HG03103 (cell line): ENCODE measurements at regions not wholly inside any gene's neighbourhood (a gene's known extent, or its start where the extent isn't known, plus 50 kb on each side); places are given as distances from the start of the nearest gene placed in this dataset.
"Not testable (repeated sequence)": the region's sequence is repeated elsewhere in the genome, so short reads cannot be mapped to it uniquely, and the experiment has no call there.

Experiments
- ATAC-seq: cut with Tn5 transposase; IDR thresholded peaks from one replicate; pipeline ENCODE4 v1.9.1; 2021; ENCODE audit warnings: low read depth; ENCODE audit not compliant: unreplicated experiment

DNA sequence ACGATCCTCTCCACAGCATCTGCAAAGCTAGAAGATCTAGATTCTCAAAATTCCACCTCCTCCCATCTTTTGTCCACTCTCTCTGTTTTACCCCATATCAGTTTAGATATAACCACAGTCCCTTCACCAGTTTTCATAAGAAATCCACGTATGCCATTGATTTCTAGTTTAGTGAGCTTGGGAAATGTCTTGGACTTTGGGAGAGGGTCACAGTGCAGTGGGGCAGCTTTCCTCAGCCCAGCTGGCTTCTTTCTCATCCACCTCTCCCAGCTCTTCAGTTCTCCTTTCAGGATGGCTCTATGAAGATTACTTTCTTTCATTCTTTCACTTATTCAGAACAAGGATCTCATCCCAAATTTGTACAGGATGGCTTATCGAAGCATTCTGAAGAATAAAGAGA is 203.9 kb upstream of the ADCY2 start:
- ATAC-seq, result no peak

- no peak for ATAC-seq
Measured at GRCh38 chr5:7202846-7203245, 193.1 kb upstream of the ADCY2 start.

DNA sequence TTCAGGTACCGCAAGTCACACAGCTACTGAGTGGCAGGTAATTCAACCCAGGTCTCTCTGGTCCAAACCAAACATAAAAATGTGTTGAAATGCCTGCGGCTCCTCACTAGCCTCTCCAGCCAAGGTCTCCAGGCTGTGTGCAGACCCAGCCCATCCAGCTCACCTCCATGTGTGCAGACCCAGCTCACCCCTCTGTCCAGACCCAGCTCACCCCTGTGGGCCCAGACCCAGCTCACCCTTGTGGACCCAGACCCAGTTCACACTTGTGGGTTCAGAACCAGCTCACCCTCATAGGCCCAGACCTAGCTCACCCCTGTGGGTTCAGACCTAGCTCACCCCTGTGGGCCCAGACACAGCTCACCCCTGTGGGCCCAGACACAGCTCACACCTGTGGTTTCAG is 188.0 kb upstream of the ADCY2 start:
- ATAC-seq, result no peak

GRCh38 chr5:7208938-7209337 is 187.0 kb upstream of the ADCY2 start:
- ATAC-seq, result no peak

GRCh38 chr5:7209658-7210057 is 186.3 kb upstream of the ADCY2 start:
- no peak for ATAC-seq

- ATAC-seq, result no peak
Measured at GRCh38 chr5:7210549-7210948, 185.4 kb upstream of the ADCY2 start.

DNA sequence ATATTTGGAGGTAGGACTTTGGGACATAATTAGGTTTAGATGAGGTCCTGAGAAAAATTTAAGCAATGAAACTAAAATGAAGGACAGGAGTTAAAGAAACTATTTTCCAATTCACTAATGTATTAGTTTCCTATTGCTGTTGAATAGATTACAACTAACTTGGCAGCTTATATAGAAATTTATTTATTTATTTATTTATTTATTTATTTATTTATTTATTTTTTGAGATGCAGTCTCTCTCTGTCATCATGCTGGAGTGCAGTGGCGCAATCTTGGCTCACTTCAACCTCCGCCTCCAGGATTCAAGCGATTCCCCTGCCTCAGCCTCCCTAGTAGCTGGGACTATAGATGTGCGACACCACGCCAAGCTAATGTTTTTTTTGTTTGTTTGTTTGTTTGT is 182.4 kb upstream of the ADCY2 start:
- ATAC-seq, result no peak

DNA sequence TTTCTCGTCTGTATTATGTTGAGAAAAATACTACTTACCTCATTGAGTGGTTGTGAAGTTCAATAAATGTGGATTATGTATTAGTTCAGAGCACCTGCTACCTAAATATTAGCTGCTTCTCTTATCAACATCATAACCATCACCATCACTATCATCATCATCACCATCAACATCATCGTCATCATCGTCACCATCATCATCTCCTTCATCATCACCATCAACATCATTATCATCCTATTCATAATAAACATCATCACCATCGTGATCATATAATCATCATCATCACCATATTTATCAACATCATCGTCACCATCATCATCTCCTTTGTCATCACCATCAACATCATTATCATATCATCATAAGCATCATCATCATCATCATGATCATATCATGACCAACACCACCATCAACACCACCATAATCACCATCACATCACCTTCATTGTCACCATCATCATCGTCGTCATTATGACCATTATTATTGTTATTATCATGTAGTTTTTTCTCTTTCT is 181.0 kb upstream of the ADCY2 start:
- ATAC-seq, result no peak

- no peak for ATAC-seq
Measured at GRCh38 chr5:7218141-7218540, 177.8 kb upstream of the ADCY2 start.

DNA sequence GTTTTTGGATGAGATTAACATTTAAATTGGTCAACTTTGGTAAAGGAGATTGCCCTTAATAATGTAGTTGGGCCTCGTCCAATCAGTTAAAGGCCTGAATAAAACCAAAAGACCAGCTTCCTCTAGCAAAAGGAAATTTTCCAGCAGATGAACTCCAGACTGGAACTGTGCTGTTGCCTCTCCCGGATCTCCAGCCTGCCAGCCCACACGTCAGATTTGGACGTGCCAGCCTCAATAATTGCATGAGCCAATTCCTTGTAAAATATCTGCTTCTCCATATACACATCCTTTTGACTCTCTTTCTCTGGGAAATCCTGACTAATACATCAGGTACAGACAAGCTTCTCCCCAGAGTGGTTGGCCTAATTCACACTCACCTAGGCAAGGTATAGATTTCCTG is 175.8 kb upstream of the ADCY2 start:
- ATAC-seq, result no peak

DNA sequence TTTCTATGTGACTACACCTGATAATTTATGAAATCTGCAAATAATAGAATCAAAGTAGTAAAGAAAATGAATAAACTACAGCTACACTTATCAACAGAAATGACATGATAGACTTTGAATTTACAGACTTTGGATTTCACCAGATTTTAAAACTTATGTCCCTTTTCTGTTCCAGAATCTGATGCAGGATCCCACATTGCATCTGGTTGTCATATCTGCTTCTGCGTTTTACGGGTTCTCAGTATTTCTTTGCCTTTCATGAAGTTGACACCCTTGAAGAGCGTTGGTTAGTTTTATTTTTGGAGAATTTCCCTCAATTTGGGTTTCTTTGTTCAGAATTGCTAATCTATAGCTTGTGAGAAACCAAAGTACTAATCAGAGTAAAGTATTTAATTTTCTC is 174.9 kb upstream of the ADCY2 start:
- no peak for ATAC-seq

DNA sequence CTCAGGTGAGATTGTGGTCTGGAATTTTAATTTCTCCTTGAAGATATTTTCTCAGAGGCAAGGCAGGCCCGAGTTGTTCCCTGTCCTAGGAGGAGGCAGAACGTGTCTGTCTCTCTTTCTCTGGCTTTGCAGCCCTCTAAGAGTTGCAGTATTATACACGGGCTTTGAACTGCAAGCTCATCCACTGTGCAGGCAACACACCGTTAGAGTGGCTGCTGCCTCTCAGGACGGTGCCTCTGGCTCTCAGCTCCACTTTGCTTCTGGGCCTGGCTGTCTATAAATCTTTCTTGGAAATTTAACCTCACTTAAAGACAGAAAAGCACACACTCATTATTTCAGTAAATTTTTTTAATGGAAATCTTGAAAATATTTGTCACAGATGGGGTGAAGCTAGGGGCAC is 170.1 kb upstream of the ADCY2 start:
- no peak for ATAC-seq

- no peak for ATAC-seq
Measured at GRCh38 chr5:7242118-7242710, 153.7 kb upstream of the ADCY2 start.

- no peak for ATAC-seq
Measured at GRCh38 chr5:7244208-7244607, 151.7 kb upstream of the ADCY2 start.

GRCh38 chr5:7245121-7245651 is 150.8 kb upstream of the ADCY2 start:
- no peak for ATAC-seq

DNA sequence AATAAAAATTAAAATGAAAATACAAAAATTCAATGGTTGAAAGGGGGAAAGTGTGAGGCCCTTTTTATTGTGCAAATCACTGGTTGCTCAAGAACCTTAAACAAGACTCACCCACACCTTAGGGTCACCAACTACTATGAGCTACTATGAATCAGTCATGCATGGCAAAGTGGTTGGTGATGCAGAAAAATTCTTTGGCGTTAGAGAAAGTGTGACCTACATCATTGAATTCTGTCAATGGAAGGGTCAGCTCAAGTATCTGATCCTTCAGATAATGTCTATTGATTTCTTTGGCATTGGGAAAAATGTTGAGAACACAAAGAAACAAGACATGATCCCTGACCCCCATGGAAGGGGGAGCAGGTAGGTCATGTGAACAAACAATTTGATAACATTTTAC is 149.7 kb upstream of the ADCY2 start:
- ATAC-seq, result no peak

GRCh38 chr5:7250004-7250403 is 145.9 kb upstream of the ADCY2 start:
- ATAC-seq, result no peak

- ATAC-seq, result no peak
Measured at GRCh38 chr5:7250611-7251010, 145.3 kb upstream of the ADCY2 start.

GRCh38 chr5:7251132-7251531 is 144.8 kb upstream of the ADCY2 start:
- ATAC-seq, result no peak

DNA sequence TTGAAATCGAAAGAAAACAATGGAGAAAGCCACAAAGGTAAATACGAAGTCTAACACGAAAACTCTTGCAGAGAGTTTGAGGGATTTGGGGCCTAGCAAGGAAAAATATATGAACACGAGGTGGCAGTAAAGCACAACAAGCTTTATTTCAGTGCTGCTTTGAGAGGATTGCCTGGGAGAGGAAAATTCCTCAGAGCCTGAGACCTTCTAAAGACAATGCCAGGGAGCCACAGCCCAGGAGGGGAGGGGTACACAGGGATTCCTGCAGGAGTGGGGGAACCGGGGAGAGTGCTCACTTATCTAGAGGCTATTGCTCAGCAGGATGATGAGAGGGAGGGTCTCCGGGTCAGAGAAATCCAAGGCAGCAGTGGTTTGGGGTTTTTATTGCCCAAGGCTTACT is 134.9 kb upstream of the ADCY2 start:
- no peak for ATAC-seq

DNA sequence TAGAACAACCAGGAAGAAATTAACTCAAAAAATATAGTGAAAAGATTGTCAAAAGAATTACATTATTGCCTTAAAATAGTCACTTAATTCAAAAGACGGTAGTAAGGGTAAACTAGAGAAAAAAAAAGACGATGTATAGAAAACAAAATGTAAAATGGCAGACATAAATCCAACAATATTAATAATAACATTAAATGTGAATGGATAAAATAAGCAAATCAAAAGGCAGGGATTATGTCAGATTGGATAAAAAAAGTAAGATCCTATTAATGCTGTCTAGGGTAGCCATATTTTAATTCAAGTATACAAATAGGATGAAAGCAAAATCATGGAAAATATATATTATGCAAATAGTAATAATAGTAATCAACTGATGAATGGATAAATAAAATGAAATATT is 134.0 kb upstream of the ADCY2 start:
- no peak for ATAC-seq

DNA sequence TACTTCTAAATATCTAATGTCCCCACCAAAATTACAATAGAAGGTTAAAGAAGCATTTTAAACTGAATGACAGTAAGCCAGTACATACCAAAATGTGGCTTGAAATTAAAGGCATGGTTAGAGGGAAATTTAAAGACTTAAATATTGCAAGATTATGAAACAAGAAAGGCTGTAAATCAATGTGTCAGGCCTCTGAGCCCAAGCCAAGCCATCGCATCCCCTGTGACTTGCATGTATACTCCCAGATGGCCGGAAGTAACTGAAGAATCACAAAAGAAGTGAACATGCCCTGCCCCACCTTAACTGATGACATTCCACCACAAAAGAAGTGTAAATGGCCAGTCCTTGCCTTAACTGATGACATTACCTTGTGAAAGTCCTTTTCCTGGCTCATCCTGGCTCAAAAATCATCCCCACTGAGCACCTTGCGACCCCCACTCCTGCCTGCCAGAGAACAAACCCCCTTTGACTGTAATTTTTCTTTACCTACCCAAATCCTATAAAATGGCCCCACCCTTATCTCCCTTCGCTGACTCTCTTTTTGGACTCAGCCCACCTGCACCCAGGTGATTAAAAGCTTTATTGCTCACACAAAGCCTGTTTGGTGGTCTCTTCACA is 132.4 kb upstream of the ADCY2 start:
- ATAC-seq, result not testable (repeated sequence)
